ENCODE measurements at regions not wholly inside any gene's neighbourhood (a gene's known extent, or its start where the extent isn't known, plus 50 kb on each side); places are given as distances from the start of the nearest gene placed in this dataset.

DNA sequence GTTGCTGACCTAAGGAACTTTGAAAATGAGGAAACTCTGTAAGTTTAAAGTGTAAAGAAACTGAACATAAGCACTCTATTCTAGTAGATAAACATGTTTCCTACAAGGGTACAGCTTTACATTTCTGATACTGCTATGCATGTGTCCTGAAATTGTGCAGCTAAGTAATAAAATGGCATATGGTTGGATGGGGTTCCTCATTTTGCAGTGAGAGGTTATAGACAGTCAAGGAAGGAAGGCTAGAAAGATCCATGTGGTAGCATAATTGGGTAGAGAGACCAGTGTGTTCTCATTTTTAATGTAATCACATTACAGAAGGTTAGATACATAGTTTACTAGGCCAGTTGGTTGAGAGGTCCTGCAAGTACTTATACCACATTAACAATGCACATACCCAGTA, 477.0 kb downstream of the TMEM121 start:
- TF ChIP-seq, protein P1, sequence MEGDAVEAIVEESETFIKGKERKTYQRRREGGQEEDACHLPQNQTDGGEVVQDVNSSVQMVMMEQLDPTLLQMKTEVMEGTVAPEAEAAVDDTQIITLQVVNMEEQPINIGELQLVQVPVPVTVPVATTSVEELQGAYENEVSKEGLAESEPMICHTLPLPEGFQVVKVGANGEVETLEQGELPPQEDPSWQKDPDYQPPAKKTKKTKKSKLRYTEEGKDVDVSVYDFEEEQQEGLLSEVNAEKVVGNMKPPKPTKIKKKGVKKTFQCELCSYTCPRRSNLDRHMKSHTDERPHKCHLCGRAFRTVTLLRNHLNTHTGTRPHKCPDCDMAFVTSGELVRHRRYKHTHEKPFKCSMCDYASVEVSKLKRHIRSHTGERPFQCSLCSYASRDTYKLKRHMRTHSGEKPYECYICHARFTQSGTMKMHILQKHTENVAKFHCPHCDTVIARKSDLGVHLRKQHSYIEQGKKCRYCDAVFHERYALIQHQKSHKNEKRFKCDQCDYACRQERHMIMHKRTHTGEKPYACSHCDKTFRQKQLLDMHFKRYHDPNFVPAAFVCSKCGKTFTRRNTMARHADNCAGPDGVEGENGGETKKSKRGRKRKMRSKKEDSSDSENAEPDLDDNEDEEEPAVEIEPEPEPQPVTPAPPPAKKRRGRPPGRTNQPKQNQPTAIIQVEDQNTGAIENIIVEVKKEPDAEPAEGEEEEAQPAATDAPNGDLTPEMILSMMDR (IDR thresholded peaks at IDR 0.05; ENCODE audit: control extremely low read depth in 1 of 3, insufficient read depth in 1 of 3, low read depth in 1 of 3, low read length in 3 of 3), result no peak
- TF ChIP-seq POLR2A (IDR thresholded peaks at IDR 0.05; ENCODE audit: control extremely low read depth in 1 of 2, low read depth in 2 of 2, low read length in 2 of 2) (no peak), TAF1 (IDR thresholded peaks at IDR 0.05; ENCODE audit: low read depth, low read length) (no peak), BACH1 (IDR thresholded peaks at IDR 0.05; ENCODE audit: low read length) (no peak), POLR2AphosphoS5 (IDR thresholded peaks at IDR 0.05; ENCODE audit: low read depth, low read length) (no peak), RFX5 (IDR thresholded peaks at IDR 0.05; ENCODE audit: borderline replicate concordance, low read depth, low read length) (no peak), GTF2F1 (IDR thresholded peaks at IDR 0.05; ENCODE audit: borderline replicate concordance, low read depth, low read length) (no peak)

All from H1 (cell line).